Mesodermal cell (in vitro differentiated cells): ENCODE measurements at regions not wholly inside any gene's neighbourhood (a gene's known extent, or its start where the extent isn't known, plus 50 kb on each side); places are given as distances from the start of the nearest gene placed in this dataset.

ENCODE experiments used
- H3K27ac ChIP-seq: 2 replicates; pipeline ENCODE4 v1.7.0; 2013; ENCODE audit warnings: mild to moderate bottlenecking, low read depth, low read length, moderate library complexity; ENCODE audit not compliant: severe bottlenecking
- H3K36me3 ChIP-seq: 2 replicates; pipeline ENCODE4 v1.7.1; 2013; ENCODE audit warnings: mild to moderate bottlenecking, low read length, moderate library complexity; ENCODE audit not compliant: control insufficient read depth, insufficient read depth
- H3K4me1 ChIP-seq: one replicate; pipeline ENCODE4 v1.7.1; 2013; ENCODE audit warnings: mild to moderate bottlenecking, low read length; ENCODE audit not compliant: insufficient read depth, control insufficient read depth, poor library complexity, severe bottlenecking
- H3K4me3 ChIP-seq: 2 replicates; pipeline ENCODE4 v1.7.0; 2013; ENCODE audit warnings: low read length, control low read depth, mild to moderate bottlenecking; ENCODE audit not compliant: insufficient read depth, poor library complexity, severe bottlenecking; ENCODE audit errors: extremely low read depth
- H3K9me3 ChIP-seq: 2 replicates; pipeline ENCODE4 v1.7.1; 2013; ENCODE audit warnings: mild to moderate bottlenecking, low read length, moderate library complexity; ENCODE audit not compliant: control insufficient read depth
- WGBS, 2 experiments: methylation state at CpG; one replicate each; pipeline ENCODE4 v1.1.5; 2013; ENCODE audit warnings: missing lambda C conversion rate in 2 of 2; ENCODE audit not compliant: insufficient coverage in 2 of 2; 5-methylcytosine and 5-hydroxymethylcytosine counted together

GRCh38 chr6:108744244-108744972 lies 103.8 kb upstream of the ARMC2 start:
- Histone ChIP-seq H3K4me1 (peaks cover 10% of the 10 kb centered on the region), H3K27ac (peak overlapping the region; percentile 2), H3K4me3 (no peak overlapping the region), H3K36me3 (no peaks in the 10 kb centered on the region), H3K9me3 (no peaks in the 10 kb centered on the region)
- 87 to 89% methylated on average over 5 to 6 of the region's 8 CpGs for WGBS, 2 experiments

GRCh38 chr6:108744996-108745395 lies 103.2 kb upstream of the ARMC2 start:
- 83 to 92% methylated on average over 4 of the region's 5 CpGs for WGBS, 2 experiments
- Histone ChIP-seq H3K4me3 (no peak overlapping the region), H3K4me1 (peaks cover 10% of the 10 kb centered on the region), H3K27ac (no peak overlapping the region), H3K36me3 (no peaks in the 10 kb centered on the region), H3K9me3 (no peaks in the 10 kb centered on the region)

GRCh38 chr6:108745664-108746336 lies 102.4 kb upstream of the ARMC2 start:
- 100% methylated on average over 1 of the region's 2 CpGs for WGBS, 2 experiments
- no peak overlapping the region for H3K27ac ChIP-seq
- no peaks in the 10 kb centered on the region for H3K9me3 ChIP-seq
- peaks cover 10% of the 10 kb centered on the region for H3K4me1 ChIP-seq
- no peaks in the 10 kb centered on the region for H3K36me3 ChIP-seq
- H3K4me3 ChIP-seq, result no peak overlapping the region

GRCh38 chr6:108746366-108746765 lies 101.9 kb upstream of the ARMC2 start:
- Histone ChIP-seq H3K36me3 (no peaks in the 10 kb centered on the region), H3K27ac (no peak overlapping the region), H3K4me3 (no peak overlapping the region), H3K9me3 (no peaks in the 10 kb centered on the region), H3K4me1 (peaks cover 8% of the 10 kb centered on the region)
- 86 to 95% methylated on average over 1 to 3 of the region's 5 CpGs for WGBS, 2 experiments

DNA sequence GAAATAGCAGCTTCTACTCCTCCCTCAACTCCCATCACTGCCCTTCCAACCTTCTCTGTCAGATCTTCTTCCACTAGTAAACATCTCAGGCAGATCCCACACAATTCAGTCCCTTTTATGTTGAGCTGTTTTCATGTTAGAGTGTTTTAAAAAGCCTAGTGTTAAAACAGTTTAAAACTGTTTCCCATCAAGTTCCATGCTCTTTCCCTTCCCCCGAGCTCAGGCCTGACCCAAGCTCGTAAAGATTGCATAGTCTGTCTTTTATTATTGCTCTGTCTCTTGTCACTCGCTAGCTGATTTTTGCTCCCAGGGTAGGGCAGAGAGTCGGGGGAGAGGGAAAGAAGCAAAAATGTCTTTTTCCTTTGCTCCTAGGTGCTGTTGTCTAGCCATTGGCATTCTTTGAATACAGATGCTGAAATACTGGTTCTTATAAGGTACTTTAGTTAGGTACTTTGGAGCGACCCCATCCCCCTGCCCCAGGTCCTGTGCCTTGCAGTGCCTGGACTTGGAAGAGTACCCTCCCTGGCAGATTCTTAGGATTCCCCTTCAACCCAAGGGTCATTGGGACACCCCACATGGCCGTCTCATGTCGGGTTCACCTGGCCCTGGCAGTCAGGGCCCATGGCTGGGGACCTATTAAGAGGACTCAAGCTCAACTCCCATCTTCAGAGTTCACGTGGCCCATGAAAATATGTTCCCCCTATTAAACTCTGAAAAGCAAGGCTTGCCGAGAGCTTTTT lies 101.2 kb upstream of the ARMC2 start:
- Histone ChIP-seq H3K4me1 (peaks cover 4% of the 10 kb centered on the region), H3K4me3 (no peak overlapping the region), H3K9me3 (no peaks in the 10 kb centered on the region), H3K27ac (peak overlapping the region; percentile 29), H3K36me3 (no peaks in the 10 kb centered on the region)
- 90 to 94% methylated on average over 7 to 8 of the region's 9 CpGs for WGBS, 2 experiments

GRCh38 chr6:108748055-108748454 lies 100.2 kb upstream of the ARMC2 start:
- no peaks in the 10 kb centered on the region for H3K36me3 ChIP-seq
- H3K9me3 ChIP-seq, result no peaks in the 10 kb centered on the region
- WGBS, 2 experiments, result no CpG with 5 or more reads among the region's 1 CpG
- H3K4me3 ChIP-seq, result no peak overlapping the region
- H3K27ac ChIP-seq, result no peak overlapping the region
- peaks cover 8% of the 10 kb centered on the region for H3K4me1 ChIP-seq

DNA sequence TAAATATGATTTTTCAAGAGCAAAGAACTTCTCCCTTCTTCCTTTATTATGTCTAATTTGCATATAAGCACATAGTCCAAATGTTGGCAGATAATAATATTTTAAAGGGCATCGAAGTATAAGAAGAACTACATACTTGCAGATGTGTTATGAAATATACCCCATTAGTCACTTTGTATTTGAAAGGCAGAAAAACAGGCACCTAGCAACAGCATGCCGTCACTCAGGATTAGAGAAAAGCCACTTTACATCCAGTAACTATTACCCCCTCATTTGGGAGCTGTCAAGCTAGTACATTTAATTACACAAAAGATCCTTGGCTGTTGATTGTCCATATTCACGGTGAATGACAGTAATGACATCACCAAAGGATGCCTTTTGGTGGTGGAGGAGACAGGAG lies 99.3 kb upstream of the ARMC2 start:
- Histone ChIP-seq H3K9me3 (no peaks in the 10 kb centered on the region), H3K4me1 (peaks cover 8% of the 10 kb centered on the region), H3K36me3 (no peaks in the 10 kb centered on the region), H3K4me3 (no peak overlapping the region), H3K27ac (no peak overlapping the region)
- WGBS, 2 experiments, result 80 to 100% methylated on average over 1 to 2 of the region's 3 CpGs

DNA sequence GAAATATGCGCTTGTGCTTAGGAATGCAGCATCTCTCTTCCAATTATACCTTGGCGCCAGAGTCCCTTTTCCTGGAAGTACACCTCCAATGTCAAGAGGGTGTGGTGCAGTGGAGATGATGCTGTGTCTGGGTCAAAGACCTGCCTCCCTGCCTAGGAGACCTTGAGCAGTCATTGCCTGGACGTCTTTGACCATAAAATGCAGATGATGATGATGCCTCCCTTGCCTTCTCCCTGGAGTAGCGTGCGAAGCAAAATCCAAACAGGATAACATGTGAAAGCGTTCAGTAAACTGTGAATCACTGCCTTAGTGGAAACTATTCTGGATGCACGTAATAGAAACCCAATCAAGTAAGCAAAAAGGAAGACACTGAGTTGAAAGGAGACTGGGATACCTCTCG lies 97.4 kb upstream of the ARMC2 start:
- 92 to 94% methylated on average over 7 to 8 of the region's 8 CpGs for WGBS, 2 experiments

GRCh38 chr6:108751282-108751681 lies 96.9 kb upstream of the ARMC2 start:
- Histone ChIP-seq H3K4me3 (no peak overlapping the region), H3K4me1 (peaks cover 4% of the 10 kb centered on the region)

More for the DNA sequence above, 97.4 kb upstream of the ARMC2 start:
- no peaks in the 10 kb centered on the region for H3K9me3 ChIP-seq
- no peaks in the 10 kb centered on the region for H3K36me3 ChIP-seq
- no peak overlapping the region for H3K27ac ChIP-seq
- no peak overlapping the region for H3K4me3 ChIP-seq
- H3K4me1 ChIP-seq, result peaks cover 4% of the 10 kb centered on the region

DNA sequence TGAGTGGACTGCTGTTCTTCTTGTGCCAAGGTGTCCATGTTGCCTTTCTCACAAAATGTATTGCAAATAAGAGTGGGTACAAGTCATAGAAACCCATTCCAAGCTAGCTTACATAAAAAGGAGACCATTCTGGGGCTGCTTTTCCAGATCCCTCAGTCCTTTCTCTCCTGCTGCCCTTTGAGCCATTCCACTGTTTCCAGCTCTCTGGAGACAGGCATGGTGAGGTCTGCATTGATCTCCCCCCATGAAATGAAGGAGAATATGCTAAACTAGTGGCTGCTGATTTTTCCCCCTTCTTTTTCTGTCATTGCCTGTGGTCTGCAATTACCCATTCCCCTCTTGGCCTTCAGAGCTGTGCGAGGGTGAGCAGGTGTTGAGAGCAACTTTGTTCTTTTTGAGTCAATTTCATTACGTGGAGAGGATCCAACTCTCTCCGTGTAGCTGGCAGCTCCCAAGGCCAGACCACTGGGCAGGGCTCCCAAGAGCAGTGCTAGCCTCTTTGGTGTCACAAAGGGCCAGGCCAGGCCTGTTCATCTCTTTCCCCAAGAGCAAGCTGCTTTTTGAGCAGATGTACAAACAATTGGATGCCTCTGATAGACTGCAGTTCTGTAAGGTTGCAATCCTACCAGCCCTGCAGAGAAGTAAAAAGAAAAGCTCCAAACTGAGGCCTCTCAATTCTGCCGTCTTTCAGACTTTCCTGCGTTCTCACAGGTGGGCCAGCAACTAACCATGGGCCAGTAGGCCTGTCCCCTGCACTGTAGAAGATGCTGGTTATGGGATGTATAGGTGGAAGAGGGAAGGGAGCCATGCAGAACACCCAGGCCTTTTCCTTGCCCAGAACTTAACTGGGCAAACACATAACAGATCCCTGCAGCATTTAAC lies 96.1 kb upstream of the ARMC2 start:
- Histone ChIP-seq H3K4me1 (peaks cover 4% of the 10 kb centered on the region), H3K27ac (no peak overlapping the region), H3K36me3 (no peaks in the 10 kb centered on the region), H3K9me3 (no peaks in the 10 kb centered on the region), H3K4me3 (no peak overlapping the region)
- 83 to 98% methylated on average over 4 to 5 of the region's 5 CpGs for WGBS, 2 experiments

More at GRCh38 chr6:108751282-108751681, 96.9 kb upstream of the ARMC2 start:
- H3K9me3 ChIP-seq, result no peaks in the 10 kb centered on the region
- no peaks in the 10 kb centered on the region for H3K36me3 ChIP-seq
- 97% methylated on average over 5 of the region's 5 CpGs for WGBS, 2 experiments
- no peak overlapping the region for H3K27ac ChIP-seq
